Right lobe of liver (tissue), 6 donors: ENCODE measurements at regions not wholly inside any gene's neighbourhood (a gene's known extent, or its start where the extent isn't known, plus 50 kb on each side); places are given as distances from the start of the nearest gene placed in this dataset.

Source experiments
- ATAC-seq, 4 donors: fragments of 200-7000 bp; cut with Tn5 transposase; one replicate each; pipeline ENCODE4 v1.9.1; 2020; ENCODE audit warnings: mild to moderate bottlenecking in 4 of 4, moderate library complexity in 4 of 4
- DNase-seq, 3 donors: peaks; one replicate each; pipeline ENCODE4 v3.0.0-alpha.2; 2020
- H3K27ac ChIP-seq, 3 donors: fragments of 200-600 bp; one replicate each; pipeline ENCODE4 v1.8.0; 2022
- H3K27me3 ChIP-seq, 2 donors: fragments of 200-600 bp; one replicate each; pipeline ENCODE4 v1.8.0; 2022
- H3K36me3 ChIP-seq, 4 donors: fragments of 200-600 bp; sonication (generic) in 1 of 4; one replicate each; pipeline versions ENCODE4 v1.5.1 to v1.8.0; 2017 to 2022; ENCODE audit warnings: control low read depth in 1 of 4
- H3K4me1 ChIP-seq, 4 donors: fragments of 200-600 bp; sonication (generic) in 1 of 4; one replicate each; pipeline versions ENCODE4 v1.5.1 to v1.8.0; 2017 to 2022; ENCODE audit warnings: control low read depth in 1 of 4
- H3K4me3 ChIP-seq, 3 donors: fragments of 200-600 bp; one replicate each; pipeline ENCODE4 v1.8.0; 2022
- H3K9me3 ChIP-seq, 4 donors: fragments of 200-600 bp; sonication (generic) in 1 of 4; one replicate each; pipeline versions ENCODE4 v1.5.1 to v1.8.0; 2017 to 2022; ENCODE audit warnings: control low read depth in 1 of 4
- CTCF ChIP-seq, 4 donors: fragments of 200-600 bp in 3 of 4; fragments of 450-650 bp in 1 of 4; IDR thresholded peaks; one replicate each; pipeline versions ENCODE4 v1.5.1 to v1.8.0; 2016 to 2022; ENCODE audit warnings: antibody characterized with exemption in 4 of 4, mild to moderate bottlenecking in 2 of 4
- POLR2A ChIP-seq: fragments of 450-650 bp; IDR thresholded peaks from one replicate; pipeline ENCODE4 v1.6.1; 2017; ENCODE audit warnings: antibody characterized with exemption, mild to moderate bottlenecking
- WGBS: methylation state at CpG from one replicate; pipeline ENCODE4 v1.1.6; 2018; ENCODE audit warnings: low coverage, low lambda C conversion rate; ENCODE audit not compliant: insufficient coverage; ENCODE audit errors: missing lambda C conversion rate; 5-methylcytosine and 5-hydroxymethylcytosine counted together
- intact Hi-C, 2 donors: fragments of 100-400 bp; cut with DNase I; formaldehyde crosslinking; loops; one replicate each; pipeline versions ENCODE4 v1.11.2 to v1.14.1; 2022
- donor health status: DM: no; HTN: yes; CAD: no.
- donor health status: DM: no; HTN: no; CAD: no.
- donor health status: DM: no; HTN: no; CAD: no.
- donor health status: DM: no; HTN: yes; CAD: no.
- donor health status: DM: no; HTN: yes; CAD: no.

DNA sequence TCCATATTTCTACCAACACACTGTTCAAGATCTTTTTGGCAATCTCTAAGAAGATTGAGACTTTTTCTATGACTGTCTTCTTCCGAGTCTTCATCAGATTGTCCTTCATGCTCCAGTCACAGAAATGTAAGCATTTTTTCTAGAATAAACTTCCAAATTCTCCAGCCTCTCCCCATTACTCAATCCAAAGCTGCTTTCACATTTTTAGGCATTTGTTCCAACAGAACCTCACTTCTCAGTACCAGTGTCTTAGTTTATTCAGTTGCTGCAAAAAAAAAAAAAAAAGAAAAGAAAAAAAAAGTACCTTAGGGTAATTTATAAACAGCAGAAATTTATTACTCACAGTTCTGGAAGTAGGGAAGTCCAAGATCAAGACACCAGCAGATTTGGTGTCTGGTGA, 290.8 kb upstream of the NOVA1 start:
- no peaks in the 10 kb centered on the region for H3K9me3 ChIP-seq
- DNase-seq (no peak), ATAC-seq (no peak)
- intact Hi-C loops: no loop called here
- no peaks in the 10 kb centered on the region for H3K36me3 ChIP-seq
- no peak overlapping the region for H3K27ac ChIP-seq
- WGBS: 50% methylated on average over 1 of the region's 1 CpG
- H3K4me3 ChIP-seq: no peak overlapping the region
- no peaks in the 10 kb centered on the region for H3K27me3 ChIP-seq
- TF ChIP-seq CTCF (IDR thresholded peaks at IDR 0.05) (no peak), POLR2A (no peak)
- no peaks in the 10 kb centered on the region for H3K4me1 ChIP-seq

- ATAC-seq (no peak), DNase-seq (no peak)
- no peaks in the 10 kb centered on the region for H3K9me3 ChIP-seq
- no peaks in the 10 kb centered on the region for H3K36me3 ChIP-seq
- H3K4me1 ChIP-seq: no peaks in the 10 kb centered on the region
- no peak overlapping the region for H3K27ac ChIP-seq
- no peak for TF ChIP-seq CTCF (IDR thresholded peaks at IDR 0.05)
- no peak for TF ChIP-seq POLR2A
- no peaks in the 10 kb centered on the region for H3K27me3 ChIP-seq
- intact Hi-C loops: no loop called here
- H3K4me3 ChIP-seq: no peak overlapping the region
- 43% methylated on average over 3 of the region's 3 CpGs for WGBS
Measured at GRCh38 chr14:26896447-26896846, 298.6 kb upstream of the NOVA1 start.

GRCh38 chr14:26897196-26897595, 299.4 kb upstream of the NOVA1 start:
- no peaks in the 10 kb centered on the region for H3K27me3 ChIP-seq
- H3K36me3 ChIP-seq: no peaks in the 10 kb centered on the region
- no peak for DNase-seq
- ATAC-seq: no peak
- no peak overlapping the region for H3K4me3 ChIP-seq
- H3K4me1 ChIP-seq: no peaks in the 10 kb centered on the region
- H3K27ac ChIP-seq: no peak overlapping the region
- H3K9me3 ChIP-seq: no peaks in the 10 kb centered on the region
- TF ChIP-seq CTCF (IDR thresholded peaks at IDR 0.05) (no peak), POLR2A (no peak)
- intact Hi-C loops: no loop called here

- no peak for ATAC-seq
- Histone ChIP-seq H3K27ac (no peak overlapping the region), H3K36me3 (no peaks in the 10 kb centered on the region), H3K4me1 (no peaks in the 10 kb centered on the region), H3K4me3 (no peak overlapping the region), H3K9me3 (no peaks in the 10 kb centered on the region), H3K27me3 (no peaks in the 10 kb centered on the region)
- no peak for TF ChIP-seq POLR2A
- TF ChIP-seq CTCF (IDR thresholded peaks at IDR 0.05): no peak
- intact Hi-C loops: no loop called here
- no peak for DNase-seq
- 57% methylated on average over 3 of the region's 3 CpGs for WGBS
Measured at GRCh38 chr14:26905229-26905628, 307.4 kb upstream of the NOVA1 start.

DNA sequence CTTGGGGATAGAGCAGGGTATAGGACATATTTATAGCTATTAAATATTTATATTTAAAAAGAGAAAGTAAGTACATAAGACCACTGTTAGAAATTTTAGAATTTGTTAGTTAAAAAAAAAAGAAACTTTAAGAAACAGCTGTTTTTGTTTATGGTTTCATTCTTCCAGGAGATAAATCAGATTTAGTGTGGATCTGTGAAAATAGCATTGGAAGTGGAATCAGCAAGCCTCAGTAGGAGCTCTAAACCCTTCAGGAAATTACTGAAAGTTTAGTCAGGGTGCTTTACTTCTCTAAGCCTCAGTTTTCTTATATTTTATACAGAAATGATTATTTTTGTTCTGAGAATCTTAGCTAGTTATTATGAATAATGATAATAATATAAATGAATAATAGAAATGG, 316.0 kb upstream of the NOVA1 start:
- no peaks in the 10 kb centered on the region for H3K9me3 ChIP-seq
- TF ChIP-seq POLR2A (no peak), CTCF (IDR thresholded peaks at IDR 0.05) (no peak)
- H3K4me3 ChIP-seq: no peak overlapping the region
- H3K27me3 ChIP-seq: no peaks in the 10 kb centered on the region
- H3K27ac ChIP-seq: no peak overlapping the region
- ATAC-seq: no peak
- intact Hi-C loops: no loop called here
- H3K36me3 ChIP-seq: no peaks in the 10 kb centered on the region
- DNase-seq: no peak
- H3K4me1 ChIP-seq: no peaks in the 10 kb centered on the region
